Left cardiac atrium (tissue), 4 donors: ENCODE measurements at regions not wholly inside any gene's neighbourhood (a gene's known extent, or its start where the extent isn't known, plus 50 kb on each side); places are given as distances from the start of the nearest gene placed in this dataset.
A peak's percentile ranks its signal among the peaks of the same experiment; 100 is the strongest.
"Not testable (repeated sequence)": the region's sequence is repeated elsewhere in the genome, so short reads cannot be mapped to it uniquely, and the experiment has no call there.

Experiments
- ATAC-seq, 2 donors: fragments of 200-7000 bp; cut with Tn5 transposase; one replicate each; pipeline ENCODE4 v1.9.1; 2020; ENCODE audit warnings: mild to moderate bottlenecking in 2 of 2, moderate library complexity in 2 of 2
- DNase-seq: peaks from one replicate; pipeline ENCODE4 v3.0.0-alpha.2; 2020
- intact Hi-C, 2 donors: fragments of 100-400 bp; cut with DNase I; formaldehyde crosslinking; loops; one replicate each; pipeline versions ENCODE4 v1.14.1 to v1.15.1; 2022 to 2023
- donor health status: DM: no; HTN: yes; CAD: no.
- donor health status: DM: no; HTN: yes; CAD: no; lungs with severe emphysema.
- donor health status: DM: yes; HTN: yes; CAD: no.
- donor health status: Dilated cardiomyopathy.

DNA sequence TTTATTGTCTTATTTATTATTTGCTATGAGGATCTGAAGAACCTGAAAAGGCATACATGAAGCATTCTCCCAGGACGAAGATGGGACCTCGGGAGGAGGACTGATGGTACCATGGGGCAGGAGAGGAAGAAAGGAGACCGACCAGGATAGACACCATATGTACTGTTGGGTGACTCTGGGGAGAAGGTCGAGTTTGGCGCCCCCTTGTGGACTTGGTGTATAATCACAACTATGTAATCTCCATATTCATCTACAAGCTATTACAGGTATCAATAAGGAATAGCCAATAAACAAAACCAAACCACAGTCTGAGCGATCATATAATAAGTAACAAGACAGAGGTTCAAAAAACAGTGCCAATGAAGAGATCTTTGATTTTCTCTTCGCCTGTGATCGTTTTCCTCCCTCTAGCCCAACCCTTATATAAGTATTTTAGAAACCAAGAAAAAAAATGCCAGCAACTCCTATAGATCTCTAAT is 139.1 kb downstream of the SPTSSA start:
- ATAC-seq (peak; percentile 71 to 72), DNase-seq (peak; percentile 52)
- intact Hi-C loops = loop anchor here in 1 of 2 donors (5.0 to 10.0 kb wide), 2 partner anchors 486 to 1748 kb away; no protein-coding TSS in a partner anchor

DNA sequence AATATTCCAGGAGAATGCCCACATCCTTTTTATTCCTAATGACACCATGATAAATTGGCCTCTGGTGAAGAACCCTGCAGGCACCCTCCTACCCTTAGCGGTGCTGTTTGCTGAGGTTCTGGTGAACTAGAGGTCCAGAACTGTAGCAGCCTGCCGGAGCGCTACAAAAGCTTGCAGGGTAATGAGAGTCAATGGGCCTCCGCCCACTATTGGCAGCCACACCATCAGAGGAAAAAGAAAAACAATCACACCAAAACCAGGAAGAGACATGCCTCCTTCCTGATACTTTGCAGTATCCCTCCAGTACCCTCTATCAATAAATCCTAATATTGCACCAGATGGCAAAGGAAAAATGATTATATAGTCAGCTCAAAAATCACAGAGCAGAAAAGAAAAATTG is 142.9 kb downstream of the SPTSSA start:
- no peak for ATAC-seq
- intact Hi-C loops = no loop called here

DNA sequence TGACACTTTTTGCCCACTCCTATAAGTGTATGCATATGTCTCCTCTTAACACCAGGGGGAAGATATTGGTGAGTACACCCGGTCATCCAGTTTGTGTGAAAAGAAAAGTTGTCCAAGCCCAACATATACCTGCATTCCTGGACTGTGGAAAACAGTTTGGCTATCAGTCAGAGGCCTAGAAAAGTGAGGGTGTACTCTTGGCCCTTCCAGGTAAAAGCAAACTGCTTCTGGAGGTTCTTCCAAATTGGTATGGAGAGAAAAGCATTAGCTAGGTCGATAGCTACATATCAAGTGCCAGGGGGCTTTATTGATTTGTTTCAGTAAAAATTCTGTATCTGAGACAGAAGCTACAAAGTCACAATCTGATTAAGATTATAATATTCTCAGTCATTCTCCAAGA is 144.0 kb downstream of the SPTSSA start:
- DNase-seq (no peak), ATAC-seq (no peak)
- intact Hi-C loops = no loop called here

More for the DNA sequence above, 142.9 kb downstream of the SPTSSA start:
- no peak for DNase-seq

DNA sequence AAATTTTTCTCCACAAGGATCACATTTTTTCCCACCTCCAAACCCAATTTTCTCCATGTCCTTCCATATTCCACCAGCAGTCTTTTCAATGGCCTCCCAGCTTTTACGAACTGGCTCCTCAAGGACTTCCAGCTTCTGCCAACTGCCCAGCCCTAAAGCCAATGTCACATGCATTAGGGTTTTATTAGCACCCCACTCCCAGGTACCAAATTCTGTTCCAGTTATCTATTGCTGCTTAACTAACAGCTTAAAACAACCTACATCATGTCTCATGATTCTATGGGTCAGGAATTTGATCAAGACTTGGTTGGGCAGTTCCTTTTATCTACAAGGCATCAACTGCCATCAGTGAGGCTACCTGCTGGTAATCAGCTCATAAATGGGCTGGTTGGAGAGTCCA is 151.3 kb downstream of the SPTSSA start:
- ATAC-seq = no peak
- DNase-seq = no peak
- intact Hi-C loops = no loop called here

DNA sequence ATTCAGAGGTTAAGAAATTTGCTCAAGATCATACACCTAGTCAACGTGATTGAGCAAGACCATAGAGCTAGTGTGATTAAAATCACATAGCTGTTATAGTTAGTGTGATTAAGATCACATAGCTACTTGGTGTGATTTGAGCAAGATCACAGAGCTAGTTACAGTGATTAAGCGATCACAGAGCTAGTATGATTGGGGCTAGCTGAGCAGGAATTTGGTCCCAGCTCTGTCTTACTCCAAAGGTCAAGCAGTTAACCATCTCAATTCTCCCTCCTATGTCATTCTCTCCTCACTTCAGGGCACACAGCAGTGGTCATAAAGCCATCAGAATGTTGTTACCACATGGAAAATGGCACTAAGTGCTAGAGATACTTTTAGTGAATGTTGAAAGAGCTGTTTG is 158.2 kb downstream of the SPTSSA start:
- DNase-seq (no peak), ATAC-seq (no peak)
- intact Hi-C loops = loop anchor here (10.0 kb wide), 2 partner anchors 209 to 459 kb away; no protein-coding TSS in a partner anchor

DNA sequence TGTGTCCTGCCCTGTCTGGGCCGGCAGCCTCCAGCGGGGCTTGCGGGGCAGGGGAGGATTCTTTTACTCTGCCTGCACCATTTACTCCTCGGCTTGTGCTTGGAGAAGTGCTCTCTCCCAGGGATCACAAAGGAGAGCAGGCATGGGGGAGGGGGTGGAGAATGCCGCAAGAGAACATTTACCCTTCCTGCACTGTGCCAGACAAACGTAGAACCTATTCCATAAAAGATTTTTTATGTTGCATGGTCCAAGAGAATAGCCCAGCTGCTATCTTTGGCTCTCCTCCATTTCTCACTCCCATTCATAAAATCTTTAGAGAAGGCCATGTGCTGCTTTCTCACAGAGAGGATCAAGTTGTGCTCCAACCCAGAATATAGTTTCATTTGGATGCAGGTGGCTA is 159.4 kb downstream of the SPTSSA start:
- ATAC-seq = peak in 1 of 2 donors; percentile 25

DNA sequence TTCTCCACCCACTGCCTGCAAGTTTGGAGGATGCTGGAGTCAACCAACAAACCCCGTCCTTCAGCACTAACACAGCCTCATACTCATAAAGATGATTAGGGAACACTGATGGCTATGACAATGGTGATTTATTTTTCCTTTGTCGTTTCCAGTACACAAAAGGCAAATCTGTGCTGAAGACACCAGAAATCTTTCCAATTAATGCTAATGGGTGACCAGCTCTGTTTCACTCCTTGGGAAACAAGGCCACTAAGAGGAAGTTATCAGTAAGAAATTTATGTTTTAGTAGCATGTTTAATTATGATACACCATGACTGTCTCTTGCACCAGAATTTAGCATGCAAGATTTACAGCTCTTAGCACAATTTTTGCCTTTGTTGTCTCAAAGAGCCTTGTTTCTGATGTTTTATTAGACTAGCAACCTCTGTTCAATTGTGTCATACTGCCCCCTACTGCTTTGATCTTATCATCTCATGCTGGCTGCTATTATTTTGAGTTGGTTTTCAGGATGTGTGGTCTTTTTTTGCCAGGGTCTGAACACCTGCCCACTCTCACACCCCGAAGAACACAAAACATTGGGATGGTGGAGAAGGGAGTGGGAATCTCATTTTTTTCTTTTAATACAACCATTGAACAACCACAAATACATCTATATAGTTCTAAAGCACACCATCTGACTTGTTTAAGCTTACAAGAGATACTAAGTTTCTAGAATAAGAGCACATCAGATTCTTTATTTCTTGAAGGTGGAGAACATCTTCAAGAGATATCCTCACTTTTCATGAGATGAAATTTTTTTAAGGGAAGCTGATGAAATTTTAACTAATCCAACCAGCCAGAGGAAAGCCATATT is 160.9 kb downstream of the SPTSSA start:
- ATAC-seq (peak in 1 of 2 donors; percentile 37), DNase-seq (no peak)
- intact Hi-C loops = loop anchor here (2.0 to 10.0 kb wide), 4 partner anchors 74 to 462 kb away; no protein-coding TSS in a partner anchor

More for the DNA sequence above, 159.4 kb downstream of the SPTSSA start:
- intact Hi-C loops = loop anchor here (10.0 kb wide), 2 partner anchors 208 to 458 kb away; no protein-coding TSS in a partner anchor
- DNase-seq = no peak

DNA sequence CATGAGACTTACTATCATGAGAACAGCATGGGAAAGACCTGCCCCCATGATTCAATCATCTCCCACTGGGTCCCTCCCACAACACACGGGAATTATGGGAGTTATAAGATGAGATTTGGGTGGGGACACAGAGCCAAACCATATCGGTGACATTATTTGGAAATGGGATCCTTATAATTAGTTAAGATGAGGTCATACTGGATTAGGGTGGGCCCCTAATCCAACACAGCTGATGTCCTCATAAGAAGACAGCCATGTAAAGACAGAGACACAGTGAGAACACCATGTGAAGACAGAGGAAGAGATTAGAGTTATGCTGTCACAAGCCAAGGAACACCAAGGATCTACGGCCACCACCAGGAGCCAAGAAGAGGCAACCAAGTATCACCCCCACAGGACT is 161.7 kb downstream of the SPTSSA start:
- ATAC-seq (no peak), DNase-seq (no peak)
- intact Hi-C loops = loop anchor here (2.0 to 10.0 kb wide), 4 partner anchors 74 to 462 kb away; no protein-coding TSS in a partner anchor

DNA sequence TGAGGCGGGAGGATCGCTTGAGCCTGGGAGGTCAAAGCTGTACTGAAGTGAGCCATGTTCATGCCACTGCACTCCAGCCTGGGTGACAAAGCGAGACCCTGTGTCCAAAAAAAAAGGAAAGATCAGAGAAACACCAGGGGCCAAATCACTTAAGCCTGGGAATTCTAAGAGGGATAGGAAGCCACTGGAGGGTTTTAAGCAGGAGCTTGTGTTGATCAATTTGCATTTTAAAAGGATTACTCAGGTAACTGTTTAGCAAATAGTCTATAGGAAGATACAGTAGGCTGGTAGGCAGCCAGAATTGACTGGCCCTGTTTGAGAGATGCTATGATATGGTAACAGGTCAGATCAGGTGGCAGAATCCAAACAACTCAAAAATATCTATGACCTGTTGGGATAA is 162.7 kb downstream of the SPTSSA start:
- intact Hi-C loops = no loop called here
- ATAC-seq (no peak), DNase-seq (no peak)

DNA sequence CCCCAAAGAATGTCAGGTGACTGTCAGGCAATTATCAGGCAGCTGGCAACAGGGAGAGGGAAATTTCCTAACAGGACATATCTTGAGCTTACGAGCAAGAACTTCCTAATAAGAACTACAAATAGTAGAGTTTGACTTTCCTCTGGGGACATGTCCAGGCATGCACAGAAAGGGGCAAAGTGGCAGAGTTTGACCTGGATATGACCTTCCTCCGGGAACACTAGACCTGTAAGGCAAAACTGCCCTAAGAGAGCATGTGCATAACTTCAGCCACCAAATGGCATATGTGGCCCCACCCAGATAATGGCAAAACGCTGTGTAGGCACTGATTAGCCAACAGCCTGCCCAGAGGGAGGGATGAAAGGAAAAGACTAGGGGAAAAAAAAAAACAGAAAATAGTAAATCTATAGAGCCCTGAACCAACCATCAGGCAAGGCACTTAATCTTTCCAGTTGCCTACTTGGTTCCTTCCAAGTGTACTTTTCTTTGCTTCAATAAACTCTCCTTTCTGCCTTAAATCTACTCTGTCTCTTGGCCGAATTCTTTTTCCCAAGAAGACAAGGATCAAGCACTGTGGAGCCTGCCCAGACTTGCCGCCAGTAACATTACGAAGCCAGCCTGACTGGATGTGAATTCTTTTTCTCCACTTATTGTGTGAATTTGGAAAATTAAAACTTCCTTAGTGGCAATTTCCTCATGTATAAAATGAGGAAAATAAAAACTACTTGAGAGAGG is 164.1 kb downstream of the SPTSSA start:
- intact Hi-C loops = no loop called here

DNA sequence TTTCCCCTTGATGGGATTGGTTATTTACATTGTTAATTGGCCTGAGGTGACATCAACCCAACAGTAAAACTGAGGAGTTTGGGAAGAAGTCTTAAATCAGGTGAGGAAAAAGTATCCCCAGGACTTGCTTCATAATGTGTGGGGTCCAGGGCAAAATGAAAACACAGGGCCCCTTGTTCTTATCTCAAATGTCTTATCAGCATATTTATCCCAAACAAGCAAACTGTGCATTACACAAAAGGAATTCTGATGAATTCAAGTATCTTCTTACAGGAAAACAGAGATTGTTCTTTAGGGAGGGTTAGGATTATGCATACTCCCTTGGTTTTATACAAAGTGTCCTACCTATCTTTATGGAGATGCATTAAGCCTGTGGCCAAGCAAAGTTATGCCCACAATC is 178.4 kb downstream of the SPTSSA start:
- DNase-seq (no peak), ATAC-seq (no peak)
- intact Hi-C loops = no loop called here

More for the DNA sequence above, 164.1 kb downstream of the SPTSSA start:
- DNase-seq (no peak), ATAC-seq (no peak)

DNA sequence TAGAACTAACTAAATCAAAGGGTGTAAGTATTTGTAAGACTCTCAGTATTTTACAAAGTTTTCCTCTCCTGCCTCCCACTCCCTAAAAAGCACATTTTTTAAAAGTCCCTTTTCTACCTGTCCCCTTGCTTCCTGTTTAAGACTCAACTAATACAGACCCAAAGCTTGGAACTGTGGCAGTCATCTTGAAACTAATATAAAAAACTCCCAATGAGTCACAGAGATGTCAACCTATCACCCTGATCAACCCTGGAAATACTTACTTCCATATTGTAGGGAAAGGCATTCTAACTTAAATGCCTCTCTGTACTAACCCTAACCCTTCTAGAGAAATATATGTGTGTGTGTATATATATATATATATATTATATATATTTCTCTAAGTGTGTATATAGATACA is 184.8 kb downstream of the SPTSSA start:
- intact Hi-C loops = no loop called here
- ATAC-seq = no peak
- no peak for DNase-seq

DNA sequence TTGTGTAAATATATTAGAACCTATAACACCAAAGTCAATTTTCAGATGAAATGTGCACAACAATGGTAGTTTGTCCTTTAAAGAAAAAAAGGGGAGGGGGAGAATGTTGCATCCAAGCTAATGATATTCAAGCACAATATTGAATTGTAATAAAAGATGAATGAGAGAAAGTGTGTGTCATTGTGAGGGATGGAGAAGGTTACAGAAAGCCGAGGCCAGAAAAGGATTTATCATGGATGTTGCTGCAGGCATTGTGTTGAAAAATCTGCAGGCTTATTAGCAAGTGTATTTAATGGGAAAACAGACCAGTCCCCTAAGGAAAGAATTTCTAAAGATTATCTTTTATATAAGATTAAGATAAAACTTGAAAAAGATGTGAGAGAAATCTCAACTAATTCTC is 186.5 kb downstream of the SPTSSA start:
- DNase-seq = no peak
- intact Hi-C loops = no loop called here
- no peak for ATAC-seq

DNA sequence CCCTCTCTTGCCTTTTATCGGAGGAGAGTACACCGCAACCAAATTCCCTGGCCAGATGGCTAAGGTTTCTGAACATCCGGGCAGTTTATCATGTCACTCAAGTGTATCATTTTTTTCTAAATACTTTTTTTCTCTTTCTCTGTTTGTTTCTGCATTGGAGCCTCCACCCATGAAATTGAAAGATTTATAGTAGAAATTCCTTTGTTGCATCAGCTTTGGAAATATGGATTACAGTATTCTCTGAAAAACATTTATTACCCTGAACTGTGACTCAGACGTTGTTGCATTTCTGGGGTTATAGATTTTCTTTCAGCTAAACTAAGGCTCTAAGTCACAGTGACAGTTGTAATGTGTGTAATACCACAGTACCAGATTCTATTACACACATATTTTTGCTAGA is 187.0 kb downstream of the SPTSSA start:
- intact Hi-C loops = no loop called here
- ATAC-seq = no peak
- no peak for DNase-seq

DNA sequence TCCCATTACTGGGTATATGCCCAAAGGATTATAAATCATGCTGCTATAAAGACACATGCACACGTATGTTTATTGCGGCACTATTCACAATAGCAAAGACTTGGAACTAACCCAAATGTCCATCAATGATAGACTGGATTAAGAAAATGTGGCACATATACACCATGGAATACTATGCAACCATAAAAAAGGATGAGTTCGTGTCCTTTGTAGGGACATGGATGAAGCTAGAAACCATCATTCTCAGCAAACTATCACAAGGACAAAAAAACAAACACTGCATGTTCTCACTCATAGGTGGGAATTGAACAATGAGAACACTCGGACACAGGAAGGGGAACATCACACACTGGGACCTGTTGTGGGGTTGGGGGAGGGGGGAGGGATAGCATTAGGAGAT is 188.3 kb downstream of the SPTSSA start:
- DNase-seq, ATAC-seq, intact Hi-C loops: not testable (repeated sequence)

DNA sequence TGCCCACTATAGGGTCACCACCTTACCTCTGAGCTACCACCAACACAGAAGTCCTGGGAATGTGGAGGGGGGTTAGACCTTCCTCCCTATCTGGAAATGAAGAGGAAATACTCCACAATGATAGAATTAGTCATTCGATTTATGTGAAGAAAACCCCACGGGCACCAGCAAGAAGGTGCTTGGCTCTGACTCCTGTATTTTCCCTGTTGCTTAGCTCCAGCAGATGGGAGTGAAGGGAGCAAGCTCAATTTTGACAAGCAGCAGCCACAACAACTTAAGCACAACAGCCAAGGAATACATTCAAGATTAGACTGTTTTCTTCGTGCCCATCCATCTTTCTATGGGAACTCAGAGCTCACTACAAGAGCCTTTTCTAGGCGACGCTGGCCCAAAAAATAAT is 191.7 kb downstream of the SPTSSA start:
- DNase-seq = no peak
- ATAC-seq = peak in 1 of 2 donors; percentile 79
- intact Hi-C loops = no loop called here

DNA sequence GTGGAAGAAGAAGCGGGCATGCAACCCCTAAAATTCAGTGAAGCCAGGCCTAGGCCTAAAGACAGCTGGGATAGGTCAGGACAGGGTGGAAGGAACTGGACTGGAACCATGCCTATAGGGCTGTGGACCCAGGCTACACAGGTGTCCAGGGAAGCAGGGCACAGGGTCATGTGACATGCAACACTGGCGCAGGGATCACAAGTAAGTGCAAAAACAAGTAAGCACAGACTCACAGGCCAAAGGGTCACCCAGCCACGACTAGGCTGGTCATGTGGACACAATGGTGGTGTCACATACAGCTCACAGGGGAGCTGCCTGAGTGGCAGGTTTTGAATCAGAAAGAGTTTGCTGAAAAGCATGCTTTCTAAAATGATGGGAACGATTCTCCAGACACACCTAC is 195.7 kb downstream of the SPTSSA start:
- DNase-seq = no peak
- intact Hi-C loops = no loop called here
- no peak for ATAC-seq

DNA sequence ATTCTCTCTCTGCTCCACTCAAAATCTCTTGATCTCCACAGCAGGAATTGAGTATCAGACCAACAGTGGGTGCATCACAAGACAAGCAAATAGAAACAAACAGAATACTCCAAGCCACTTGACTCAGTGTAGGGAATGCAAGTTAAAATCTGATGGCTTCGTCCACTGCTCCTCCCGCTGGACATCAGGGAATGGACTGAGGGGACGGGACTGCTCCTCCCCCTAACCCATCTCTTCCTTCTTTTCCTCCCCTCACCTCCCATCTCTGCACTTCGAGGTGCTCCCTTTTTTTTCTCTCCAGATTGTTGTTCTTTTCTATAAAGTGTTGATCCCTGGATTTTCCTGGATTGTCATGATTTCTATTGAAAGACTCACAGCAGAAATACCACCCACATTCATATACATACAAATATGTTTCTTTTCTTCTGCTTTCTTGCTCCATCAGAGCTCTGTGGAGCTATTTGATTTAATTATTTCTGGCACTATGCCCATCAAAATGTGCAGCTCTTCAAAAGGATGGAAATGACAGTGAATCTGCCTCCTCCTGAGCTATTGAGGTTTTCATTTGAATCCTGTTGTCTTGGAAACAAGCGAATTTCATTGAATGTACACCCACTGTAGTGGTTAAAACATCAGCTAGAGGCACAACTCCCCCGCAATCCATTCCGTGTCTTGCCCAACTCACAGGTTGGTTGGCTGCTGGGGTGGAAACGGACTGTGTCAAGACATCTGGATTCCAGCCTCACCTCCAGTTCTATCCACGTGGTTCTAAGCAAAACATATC is 199.7 kb downstream of the SPTSSA start:
- ATAC-seq (peak in 1 of 2 donors; percentile 28), DNase-seq (no peak)
- intact Hi-C loops = no loop called here

DNA sequence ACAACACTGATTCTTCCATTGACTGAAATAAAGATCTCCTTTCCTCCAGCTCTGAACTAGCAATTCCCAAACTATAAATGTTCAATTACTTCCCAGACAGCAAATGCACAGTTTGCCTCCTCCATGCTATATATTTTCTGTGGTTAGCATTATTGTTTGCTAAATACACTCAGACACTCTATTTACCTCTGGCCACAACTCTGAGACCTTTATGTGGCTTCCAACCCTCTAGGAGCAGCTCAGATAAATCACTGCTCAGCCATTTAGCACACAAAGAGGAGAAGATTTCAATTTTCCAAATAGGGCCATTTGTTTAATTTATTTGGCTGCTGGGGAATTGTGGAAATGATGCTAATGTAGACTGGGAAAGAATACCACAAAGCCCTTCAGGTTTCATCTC is 202.0 kb downstream of the SPTSSA start:
- intact Hi-C loops = no loop called here
- no peak for DNase-seq
- no peak for ATAC-seq
